Spleen (tissue), 7 donors: ENCODE measurements at regions not wholly inside any gene's neighbourhood (a gene's known extent, or its start where the extent isn't known, plus 50 kb on each side); places are given as distances from the start of the nearest gene placed in this dataset.

Experiments used
- POLR2A ChIP-seq, 3 donors: fragments of 450-650 bp; IDR thresholded peaks; one replicate each; pipeline ENCODE4 v1.5.1; 2017; ENCODE audit warnings: antibody characterized with exemption in 3 of 3, mild to moderate bottlenecking in 1 of 3
- TF ChIP-seq, protein P1 (sequence below), 11 experiments: fragments of 200-600 bp in 7 of 11; fragments of 450-650 bp in 4 of 11; sonication (generic) in 4 of 11; IDR thresholded peaks in 8 of 11; conservative IDR thresholded peaks in 3 of 11; 1 replicate in 7 of 11; 2 replicates in 4 of 11; pipeline versions ENCODE4 v1.4.0 to v1.8.0; 2016 to 2021; ENCODE audit warnings: antibody characterized with exemption in 11 of 11, inconsistent platforms in 4 of 11, mild to moderate bottlenecking in 1 of 11
- donor health status: DM: no; HTN: no; CAD: no; lungs with moderate emphysema.
- donor health status: DM: no; HTN: no; CAD: no.
- donor health status: DM: no; HTN: no; CAD: no.

DNA sequence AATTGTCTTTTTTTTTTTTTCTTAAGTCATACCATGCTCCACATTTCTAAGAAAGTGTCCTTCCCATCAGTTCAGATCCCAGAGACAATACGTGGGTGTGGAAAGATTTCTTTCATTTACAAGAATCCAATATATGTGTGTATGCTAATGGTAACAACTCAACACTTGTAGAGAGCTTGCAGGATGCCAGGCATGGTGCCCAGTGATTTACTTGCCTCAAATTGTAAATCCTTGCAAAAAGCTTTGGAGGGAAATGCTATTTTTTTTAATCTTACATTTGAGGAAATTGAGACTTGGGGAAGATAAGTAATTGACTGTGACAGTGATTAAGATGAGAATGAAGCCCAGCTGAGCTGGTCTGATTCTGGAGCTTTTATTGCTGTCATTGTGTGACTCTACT is 1264.6 kb upstream of the SEL1L start:
- TF ChIP-seq POLR2A (IDR thresholded peaks at IDR 0.05) = no peak
- TF ChIP-seq, protein P1, sequence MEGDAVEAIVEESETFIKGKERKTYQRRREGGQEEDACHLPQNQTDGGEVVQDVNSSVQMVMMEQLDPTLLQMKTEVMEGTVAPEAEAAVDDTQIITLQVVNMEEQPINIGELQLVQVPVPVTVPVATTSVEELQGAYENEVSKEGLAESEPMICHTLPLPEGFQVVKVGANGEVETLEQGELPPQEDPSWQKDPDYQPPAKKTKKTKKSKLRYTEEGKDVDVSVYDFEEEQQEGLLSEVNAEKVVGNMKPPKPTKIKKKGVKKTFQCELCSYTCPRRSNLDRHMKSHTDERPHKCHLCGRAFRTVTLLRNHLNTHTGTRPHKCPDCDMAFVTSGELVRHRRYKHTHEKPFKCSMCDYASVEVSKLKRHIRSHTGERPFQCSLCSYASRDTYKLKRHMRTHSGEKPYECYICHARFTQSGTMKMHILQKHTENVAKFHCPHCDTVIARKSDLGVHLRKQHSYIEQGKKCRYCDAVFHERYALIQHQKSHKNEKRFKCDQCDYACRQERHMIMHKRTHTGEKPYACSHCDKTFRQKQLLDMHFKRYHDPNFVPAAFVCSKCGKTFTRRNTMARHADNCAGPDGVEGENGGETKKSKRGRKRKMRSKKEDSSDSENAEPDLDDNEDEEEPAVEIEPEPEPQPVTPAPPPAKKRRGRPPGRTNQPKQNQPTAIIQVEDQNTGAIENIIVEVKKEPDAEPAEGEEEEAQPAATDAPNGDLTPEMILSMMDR (IDR thresholded peaks at IDR 0.05 in 8 of 11, conservative IDR thresholded peaks at IDR 0.05 in 3 of 11) = no peak
